ENCODE measurements at regions not wholly inside any gene's neighbourhood (a gene's known extent, or its start where the extent isn't known, plus 50 kb on each side); places are given as distances from the start of the nearest gene placed in this dataset.
A peak's percentile ranks its signal among the peaks of the same experiment; 100 is the strongest.

DNA sequence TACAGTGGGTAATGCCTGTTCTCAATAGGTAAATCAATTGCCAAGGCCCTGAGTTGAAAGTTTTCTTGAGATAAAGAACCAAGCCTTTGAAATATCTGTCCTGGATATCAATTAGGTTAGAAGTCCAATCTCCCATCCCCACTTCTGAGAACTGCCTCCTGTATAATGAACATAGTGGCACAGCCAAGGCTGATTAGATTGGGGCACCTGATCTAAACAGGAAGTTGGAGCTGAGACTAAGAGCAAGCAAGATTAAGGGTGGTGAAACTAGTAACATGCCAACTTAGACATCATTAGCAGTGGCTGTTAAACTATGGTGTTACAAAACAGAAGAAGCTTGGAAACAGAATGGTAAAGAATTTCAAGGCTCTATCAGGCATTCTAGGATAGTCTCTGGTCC, 137.7 kb upstream of the TMEM108 start:
- no peak for DNase-seq (ENCODE audit: low read depth)

DNA sequence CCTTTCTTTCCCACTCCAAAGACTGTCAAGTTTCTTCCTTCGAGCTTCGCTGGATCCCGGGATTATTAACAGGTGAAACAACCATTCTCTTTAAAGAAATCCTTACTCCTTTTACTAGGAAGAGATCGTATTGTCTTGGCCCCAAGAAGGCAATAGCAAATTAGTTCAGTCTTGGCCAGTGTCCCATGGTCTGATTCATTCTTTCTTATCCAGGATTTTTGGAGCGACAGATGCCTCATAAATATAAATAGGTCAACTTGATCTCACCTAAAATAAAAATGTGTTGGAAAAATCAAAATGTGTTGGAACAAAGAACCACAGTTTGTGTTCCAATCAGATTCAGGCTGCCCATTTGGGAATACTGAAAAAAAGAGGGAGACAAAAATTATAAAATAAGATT, 140.1 kb upstream of the TMEM108 start:
- no peak for DNase-seq (ENCODE audit: low read depth)

DNA sequence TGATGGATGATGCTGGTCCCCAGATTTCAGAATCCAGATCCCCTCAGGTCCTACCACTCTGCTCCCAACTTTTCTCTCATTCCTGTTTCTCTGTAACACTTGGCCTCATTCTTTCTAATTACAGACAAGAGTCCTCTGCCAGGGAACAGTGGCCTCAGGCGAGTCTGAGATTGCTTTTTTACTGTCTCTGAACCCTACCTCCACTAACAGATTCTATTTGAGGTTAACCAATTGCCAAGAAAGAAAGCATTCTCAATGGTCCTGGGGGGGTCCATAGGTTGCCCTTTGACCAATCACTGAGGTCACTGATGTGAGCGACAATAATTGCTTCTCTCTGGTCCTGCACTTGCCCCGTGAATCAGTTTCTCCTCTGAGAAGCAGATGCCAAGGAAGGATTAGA, 145.2 kb upstream of the TMEM108 start:
- DNase-seq (ENCODE audit: low read depth) = no peak

DNA sequence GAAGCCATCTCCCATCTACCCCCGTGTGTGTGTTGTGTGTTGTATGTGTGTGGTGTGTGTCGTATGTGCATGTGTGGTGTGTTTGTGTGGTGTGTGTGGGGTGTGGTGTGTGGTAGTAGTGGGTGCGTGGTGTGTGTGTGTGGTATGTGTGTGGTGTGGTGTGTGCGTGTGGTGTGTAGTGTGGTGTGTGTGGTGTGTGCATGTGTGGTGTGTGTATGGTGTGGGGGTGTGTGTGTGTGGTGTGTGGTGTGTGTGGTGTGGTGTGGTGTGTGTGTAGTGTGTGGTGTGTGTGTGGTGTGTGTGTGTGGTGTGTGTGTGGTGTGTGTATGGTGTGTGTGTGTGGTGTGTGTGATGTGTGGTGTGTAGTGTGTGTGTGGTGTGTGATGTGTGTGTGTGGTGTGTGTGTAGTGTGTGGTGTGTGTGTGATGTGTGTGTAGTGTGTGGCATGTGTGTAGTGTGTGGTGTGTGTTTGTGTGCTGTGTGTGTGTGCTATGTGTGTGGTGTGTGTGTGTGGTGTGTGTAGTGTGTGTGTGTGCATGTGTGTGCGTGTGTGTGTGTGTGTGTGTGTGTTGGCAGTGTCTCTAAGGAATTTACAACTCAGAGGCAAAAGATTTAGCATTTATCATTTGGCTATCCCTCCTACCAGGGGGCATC, 156.3 kb upstream of the TMEM108 start:
- no peak for DNase-seq (ENCODE audit: low read depth)

DNA sequence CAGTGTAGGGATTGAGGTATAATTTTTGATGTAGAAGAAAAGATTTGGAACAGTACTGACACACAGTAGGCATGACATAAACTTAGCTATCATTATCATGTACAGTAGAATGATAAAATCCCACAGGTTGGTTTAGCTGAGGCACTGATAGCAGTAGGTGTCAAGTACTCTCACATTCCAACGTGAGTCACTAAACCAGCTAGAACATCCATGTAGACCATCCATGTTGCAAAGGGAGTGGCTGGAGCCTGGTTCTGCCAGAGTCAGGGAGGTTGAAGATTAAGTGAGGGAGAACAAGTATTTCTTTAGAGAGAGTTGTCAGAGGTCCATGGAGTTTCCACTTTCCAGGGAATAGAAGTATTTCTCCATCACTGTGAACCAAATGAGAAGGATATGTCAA, 157.2 kb upstream of the TMEM108 start:
- DNase-seq (ENCODE audit: low read depth) = no peak

DNA sequence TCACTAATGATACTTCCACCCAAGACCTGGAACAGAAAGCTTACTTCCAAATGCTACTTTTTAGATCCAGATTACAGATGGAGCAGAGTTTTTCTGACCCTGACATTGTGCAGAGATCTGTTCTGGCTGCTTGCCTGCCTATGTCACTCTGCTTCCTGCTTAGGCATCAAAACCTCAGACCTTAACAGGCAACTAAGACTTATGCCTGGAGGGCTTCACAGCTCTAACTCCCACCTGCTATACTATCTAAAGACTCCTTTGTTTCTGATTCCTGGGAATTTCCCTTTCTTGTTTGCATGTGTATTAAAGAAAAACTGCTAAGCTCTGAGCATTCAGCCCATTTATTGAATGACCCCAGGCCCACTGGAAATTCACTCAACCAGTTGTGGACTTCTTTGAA, 157.4 kb upstream of the NPHP3 start:
- peak; percentile 58 for DNase-seq (ENCODE audit: low read depth)

DNA sequence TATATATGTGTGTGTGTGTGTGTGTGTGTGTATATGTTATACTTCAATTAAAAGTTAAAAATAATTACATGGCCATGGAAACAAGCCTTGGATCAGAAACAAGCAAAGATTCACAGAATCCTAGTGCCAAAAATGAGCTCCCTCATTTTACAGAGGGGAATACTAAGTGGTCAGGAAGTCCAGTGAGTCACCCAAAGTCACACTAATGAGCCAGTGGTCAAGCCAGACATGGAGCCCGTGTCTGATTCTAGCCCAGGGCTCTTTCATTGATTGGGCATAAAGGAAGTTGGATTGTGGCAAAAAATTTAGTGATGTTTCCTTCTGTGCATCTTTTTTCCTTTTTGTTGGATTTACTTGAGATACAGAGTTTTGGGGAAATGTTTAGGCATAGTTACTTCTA, 152.5 kb upstream of the NPHP3 start:
- peak; percentile 43 for DNase-seq (ENCODE audit: low read depth)

DNA sequence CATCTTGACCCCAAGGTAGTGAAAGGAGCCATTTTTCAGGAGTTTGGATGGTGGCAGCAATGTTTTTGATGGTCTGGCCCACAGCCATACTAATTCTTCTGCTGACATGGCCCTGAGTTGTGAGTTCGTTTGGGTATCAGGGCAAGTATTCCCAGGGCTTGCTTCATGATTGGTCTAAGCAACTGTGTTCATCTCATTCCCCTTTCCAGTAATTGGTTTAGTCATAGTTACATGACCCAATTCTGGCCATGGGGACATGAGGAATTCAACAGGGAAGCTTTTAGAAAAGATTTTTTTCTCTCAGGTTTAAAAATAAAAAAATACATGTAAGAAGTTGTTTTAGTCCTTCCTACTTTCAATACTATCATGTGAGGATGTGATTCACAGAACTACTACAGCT, 150.5 kb upstream of the NPHP3 start:
- DNase-seq (ENCODE audit: low read depth) = no peak

DNA sequence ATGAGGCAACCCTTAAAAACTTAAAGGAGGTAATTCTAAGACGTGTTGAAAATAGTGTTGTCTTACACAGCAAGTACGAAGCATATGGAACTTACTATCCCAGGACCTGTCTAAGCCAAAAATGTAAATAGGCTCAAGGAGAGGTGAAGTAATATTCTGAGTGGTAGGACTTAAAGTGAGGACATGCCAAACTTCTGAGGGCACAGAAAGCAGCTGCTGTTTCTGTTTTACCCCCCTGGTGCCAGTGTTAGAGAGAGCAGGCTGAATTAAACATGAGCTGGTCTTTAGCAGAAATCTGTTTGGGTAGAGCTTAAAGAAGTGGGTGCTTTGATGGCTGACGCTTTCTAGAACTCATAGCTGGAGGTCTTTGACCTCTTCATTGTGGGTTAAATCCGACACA, 149.7 kb upstream of the NPHP3 start:
- DNase-seq (ENCODE audit: low read depth) = no peak

DNA sequence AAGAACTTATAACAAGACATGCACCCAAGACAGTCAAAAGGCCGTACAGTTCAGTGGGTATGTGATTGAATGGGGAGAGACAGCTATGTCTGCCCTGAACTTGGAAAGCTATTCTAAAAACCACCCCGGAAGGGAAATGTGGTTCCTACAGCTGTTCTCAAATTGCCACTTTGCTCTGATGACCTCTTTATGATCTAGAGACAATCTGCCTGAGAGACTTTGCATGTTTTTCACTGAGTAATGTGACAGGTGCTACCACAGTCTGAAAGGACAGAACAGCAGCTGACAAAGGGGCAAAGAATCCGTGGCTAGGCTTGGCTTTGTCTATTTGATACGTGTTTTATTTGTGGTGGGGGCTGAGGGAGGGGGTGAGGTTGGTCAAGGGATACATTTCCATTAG, 148.3 kb upstream of the NPHP3 start:
- DNase-seq (ENCODE audit: low read depth) = peak; percentile 11

DNA sequence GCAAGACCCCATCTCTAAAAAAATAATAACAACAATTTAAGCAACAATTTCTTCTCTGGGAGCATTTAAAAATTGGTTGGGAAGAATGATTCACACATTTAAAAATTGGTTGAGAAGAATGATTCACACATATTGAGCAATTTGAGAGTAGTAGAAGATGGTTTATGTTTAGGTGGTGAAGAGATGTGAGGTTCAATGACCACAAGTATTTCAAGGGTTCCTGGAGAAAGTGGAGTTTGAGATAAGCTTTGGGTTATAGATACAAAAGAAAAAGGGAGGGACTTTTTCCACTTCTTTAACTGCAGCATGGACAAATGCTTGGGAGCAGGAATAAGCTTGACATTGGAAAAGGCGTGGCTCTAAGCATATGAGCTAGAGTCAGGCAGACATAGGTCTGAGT, 145.7 kb upstream of the NPHP3 start:
- DNase-seq (ENCODE audit: low read depth) = peak; percentile 21

DNA sequence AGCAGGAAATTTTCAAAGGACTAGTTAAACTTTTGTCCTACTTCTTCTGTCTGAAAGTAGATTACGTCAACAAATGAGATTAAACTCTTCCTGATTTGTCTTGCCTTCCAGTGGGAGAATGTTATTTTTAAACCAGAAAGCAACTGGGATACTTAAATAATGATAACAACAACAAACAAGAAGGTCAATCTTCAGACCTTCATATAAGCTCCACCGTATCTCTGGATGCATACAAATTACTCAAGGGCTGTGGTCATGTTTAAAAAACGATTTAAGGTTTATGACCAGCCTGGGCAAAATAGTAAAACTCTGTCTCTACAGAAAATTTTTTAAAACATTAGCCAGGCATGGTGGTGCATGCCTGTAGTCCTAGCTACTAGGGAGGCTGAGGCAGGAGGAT, 145.3 kb upstream of the NPHP3 start:
- no peak for DNase-seq (ENCODE audit: low read depth)

DNA sequence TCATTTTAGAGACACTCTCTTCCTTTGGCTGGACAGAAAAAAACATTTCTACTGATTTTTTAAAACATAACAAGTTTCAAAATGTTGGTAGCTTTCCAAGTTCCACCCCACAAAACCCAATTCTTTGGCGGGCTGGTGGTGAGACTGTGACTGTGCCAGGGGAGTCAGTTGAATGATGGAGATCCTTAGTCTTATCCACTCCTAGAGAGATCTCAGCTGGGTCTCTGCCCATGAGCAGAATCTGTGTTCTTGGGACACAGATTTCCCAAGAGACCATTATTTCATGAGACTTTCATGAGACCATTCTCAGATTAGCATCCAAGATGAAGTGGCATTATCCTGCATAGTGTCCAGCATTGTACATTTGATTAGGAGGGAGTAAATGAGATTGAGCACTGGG, 135.1 kb upstream of the NPHP3 start:
- no peak for DNase-seq (ENCODE audit: low read depth)

DNA sequence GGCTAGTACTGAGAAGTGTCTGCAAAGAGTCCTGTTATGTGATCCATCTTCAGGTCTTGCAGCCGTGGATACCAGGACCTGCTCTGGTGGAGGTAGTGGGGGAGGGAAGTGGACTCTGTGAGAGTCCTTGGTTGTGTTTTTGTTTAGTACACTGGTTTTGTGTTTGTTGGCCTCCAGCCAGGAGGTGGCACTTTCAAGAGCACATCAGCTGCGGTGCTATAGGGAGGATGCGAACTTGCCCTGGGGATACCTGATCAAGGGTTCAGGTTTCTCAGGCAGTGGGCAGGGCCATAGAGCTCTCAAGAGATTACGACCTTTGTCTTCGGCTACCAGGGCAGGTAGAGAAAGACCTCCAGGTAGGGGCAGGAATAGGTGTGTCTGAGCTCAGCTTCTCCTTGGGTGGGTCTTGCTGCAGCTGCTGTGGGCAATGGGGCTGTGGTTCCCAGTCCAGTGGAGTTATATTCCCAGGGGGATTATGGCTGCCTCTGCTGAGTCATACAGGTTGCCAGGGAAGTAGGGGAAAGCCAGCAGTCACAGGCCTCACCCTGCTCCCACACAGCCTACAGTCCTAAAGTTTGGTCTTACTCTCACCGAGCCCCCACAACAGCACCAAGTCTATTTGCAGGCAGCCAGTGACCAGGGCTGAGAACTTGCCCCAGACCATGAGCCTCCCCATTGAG, 132.8 kb upstream of the NPHP3 start:
- DNase-seq (ENCODE audit: low read depth) = no peak

DNA sequence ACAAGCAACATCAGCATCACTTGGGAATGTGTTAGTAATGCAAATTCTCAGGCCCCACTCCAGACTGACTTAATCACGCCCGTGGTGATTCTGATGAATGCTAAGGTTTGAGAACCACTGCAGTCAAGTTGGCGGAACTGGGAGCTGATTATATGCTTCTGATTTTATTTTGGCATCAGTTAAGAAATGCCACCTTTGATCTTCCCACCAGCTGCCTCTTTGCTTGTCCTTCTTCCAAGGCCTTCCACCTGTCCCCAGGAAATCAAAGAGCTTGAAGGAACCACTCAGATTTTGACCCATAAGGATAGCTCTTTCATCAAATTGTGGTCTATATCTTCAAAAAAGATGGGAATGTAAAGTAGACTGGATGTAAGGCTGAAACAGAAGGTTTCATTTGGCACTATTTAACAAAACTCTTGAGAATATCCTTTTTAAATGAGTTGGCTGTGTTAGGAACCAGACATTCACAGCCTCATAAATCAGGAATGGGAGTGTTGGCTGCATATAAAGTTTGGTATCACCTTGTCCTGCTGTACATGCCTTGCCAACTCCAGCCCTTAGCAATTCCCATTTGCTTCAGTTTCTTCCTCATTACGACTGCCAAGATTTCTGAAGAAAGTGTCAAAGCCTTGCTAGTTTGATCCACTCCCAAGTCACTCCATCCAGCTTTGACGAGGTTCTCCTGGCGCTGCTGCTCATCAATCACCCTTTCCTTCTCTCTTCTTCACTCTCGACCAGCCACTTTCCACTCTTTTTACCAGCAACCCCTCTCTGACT, 125.8 kb upstream of the NPHP3 start:
- no peak for DNase-seq (ENCODE audit: low read depth)

DNA sequence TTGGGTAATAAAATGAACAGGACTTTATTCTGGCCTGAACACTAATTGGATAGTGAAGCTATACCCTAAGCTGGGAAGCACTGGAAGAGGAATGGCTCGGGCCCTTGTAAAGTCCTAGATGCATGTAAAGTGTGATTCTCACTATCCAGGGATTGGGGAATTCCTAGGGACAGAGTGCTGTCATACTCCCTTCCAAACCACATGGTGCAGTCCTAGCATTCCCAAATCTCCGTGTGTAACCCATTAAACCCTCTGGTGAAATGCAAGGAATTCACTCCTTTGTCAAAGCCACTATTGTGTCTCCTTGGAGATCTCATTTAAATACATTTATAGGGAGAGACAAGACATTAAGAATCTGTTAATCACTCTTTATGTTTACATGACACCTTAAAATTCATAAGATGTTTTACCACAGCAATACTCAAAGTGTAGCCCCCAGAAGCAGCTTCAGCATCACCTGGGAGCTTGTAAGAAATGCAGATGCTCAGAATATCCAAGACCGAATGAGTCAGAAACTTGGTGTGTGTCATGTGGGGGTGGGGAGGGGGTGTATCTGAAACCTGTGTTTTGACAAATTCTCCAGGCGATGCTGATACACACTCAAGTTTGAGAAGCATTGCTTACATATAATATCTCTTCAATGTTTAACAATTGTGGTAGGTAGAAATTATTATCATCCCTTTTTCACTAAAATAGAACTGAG, 121.8 kb upstream of the NPHP3 start:
- DNase-seq (ENCODE audit: low read depth) = no peak

DNA sequence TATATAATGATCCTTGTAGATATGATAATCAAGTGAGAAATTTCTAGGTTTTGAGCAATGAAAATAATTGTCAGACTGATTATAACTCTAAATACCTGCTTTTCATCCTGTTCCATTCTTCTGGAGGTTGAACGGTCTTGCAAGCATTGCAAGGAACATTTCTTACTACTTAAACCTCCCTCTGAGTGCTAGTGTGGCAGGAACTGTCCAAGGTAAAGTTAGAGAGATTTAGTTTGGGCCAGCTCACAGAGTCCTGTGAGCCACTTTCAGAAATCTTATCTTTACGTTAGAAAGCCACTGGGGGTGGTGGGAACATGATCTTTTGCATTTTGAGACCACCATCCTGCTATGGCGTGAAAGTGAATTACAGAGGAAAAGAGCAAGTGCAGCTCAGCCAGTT, 121.1 kb upstream of the NPHP3 start:
- DNase-seq (ENCODE audit: low read depth) = no peak

DNA sequence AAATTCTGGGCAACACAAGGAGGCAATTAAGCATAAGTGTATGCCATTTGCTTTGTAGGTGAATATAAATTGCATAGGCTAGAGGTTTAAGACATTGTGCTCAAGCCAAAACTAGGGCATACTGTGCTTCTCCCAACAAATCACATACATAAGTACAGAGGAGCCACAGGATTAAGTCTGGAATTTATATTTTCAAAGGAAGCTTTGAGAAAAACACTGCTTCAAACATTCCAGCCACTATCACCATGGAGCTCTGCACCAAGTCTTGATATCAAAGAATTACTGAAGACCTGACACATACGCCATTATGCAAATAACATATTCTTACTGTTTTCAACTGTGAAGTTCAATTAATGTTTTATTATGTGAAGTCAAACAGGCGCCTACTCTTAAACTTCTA, 119.4 kb upstream of the NPHP3 start:
- no peak for DNase-seq (ENCODE audit: low read depth)

DNA sequence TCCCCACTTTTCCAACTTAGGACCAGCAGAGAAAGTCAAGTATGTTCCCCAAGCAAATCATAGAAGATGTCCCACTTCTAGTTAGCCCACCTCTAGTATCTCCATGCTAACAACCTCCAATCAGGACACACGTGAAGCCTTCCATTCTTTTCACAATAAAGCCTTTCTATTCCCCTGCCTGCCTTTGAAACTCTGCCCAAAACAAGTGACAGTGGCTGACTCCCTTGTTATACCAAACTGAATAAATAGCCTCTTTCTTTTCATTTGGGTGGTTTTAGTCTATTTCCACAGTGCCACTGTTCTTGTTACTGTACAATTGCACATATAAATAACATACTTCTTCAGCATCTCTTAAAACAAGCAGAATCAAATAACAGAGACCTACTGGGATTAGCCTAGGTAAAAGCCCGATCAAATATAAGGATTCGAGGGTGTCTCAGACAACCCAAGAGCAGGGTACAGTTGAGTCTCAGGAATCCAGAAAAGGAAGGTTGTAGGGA, 118.0 kb upstream of the NPHP3 start:
- no peak for DNase-seq (ENCODE audit: low read depth)

DNA sequence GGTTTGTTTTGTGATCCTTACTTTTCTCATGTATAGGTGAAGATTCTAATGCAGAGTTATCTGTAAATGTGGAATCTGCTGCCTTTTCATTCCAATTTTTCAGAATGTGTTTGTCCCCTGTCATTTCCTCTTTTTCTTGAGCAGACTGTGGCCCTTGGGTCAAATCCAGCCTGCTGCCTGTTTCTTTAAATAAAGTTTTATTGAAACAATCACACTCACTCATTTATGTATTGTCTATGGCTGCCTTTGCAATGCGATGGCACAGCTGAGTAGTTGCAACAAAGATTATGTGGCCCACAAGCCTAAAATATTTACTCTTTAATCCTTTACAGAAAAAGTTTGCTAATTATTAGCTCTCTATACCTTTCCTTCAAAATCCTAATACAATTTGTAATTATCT, 116.3 kb upstream of the NPHP3 start:
- no peak for DNase-seq (ENCODE audit: low read depth)

DNA sequence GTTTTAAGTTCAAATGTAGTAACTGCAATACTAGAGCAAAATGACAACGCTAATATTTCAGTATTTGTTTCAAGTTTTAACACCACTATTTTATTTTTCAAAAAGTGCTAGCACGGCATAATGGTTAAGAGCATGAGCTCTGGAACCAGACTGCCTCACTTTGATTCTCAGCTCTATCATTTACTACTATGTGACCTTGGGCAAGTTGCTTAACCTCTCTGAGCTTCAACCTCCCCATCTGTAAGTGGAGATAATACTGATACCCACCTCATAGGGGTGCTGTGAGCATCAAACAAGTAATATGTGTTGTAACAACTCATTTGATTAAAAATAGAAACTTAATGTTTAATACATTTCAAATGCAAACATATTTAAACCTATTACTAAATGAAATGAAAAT, 115.4 kb upstream of the NPHP3 start:
- no peak for DNase-seq (ENCODE audit: low read depth)

DNA sequence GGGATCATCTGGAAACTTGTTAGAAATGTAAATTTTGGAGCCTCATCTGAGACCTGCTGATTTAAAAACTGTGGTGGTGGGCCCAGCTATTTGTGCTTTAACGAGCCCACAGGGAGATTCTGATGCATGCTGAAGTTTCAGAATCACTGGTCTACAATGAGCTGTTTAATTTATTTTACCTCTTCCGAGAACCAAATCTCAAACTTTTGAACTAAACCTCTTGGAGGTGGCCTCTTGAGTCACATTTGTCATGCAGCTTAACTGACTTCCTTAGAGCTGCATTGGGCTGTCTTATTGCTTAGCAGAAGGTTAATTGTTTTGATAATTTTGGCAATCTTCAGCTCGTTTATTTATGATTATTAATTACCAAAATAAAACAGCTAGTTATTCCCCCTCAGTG, 112.1 kb upstream of the NPHP3 start:
- DNase-seq (ENCODE audit: low read depth) = no peak

All from RPMI7951 (cell line).